CD4-positive, alpha-beta T cell (primary cell): ENCODE measurements at regions not wholly inside any gene's neighbourhood (a gene's known extent, or its start where the extent isn't known, plus 50 kb on each side); places are given as distances from the start of the nearest gene placed in this dataset.

Experiments used
- ATAC-seq: fragments of 200-7000 bp; cut with Tn5 transposase; one replicate; pipeline ENCODE4 v1.10.0; 2022; ENCODE audit warnings: mild to moderate bottlenecking; ENCODE audit not compliant: poor library complexity
- CTCF ChIA-PET: fragments of 350-600 bp; sonication (Branson Sonifier 250); formaldehyde crosslinking; loops from one replicate; lab custom pipeline; 2021; ENCODE audit warnings: antibody characterized with exemption, inconsistent platforms; lab: Charles Lee
- POLR2A ChIA-PET: fragments of 350-600 bp; sonication (Branson Sonifier 250); formaldehyde crosslinking; loops from one replicate; lab custom pipeline; 2021; ENCODE audit warnings: antibody characterized with exemption, inconsistent platforms; lab: Charles Lee
- DNase-seq, 14 experiments: peaks; one replicate each; pipeline ENCODE4 v3.0.0-alpha.2; 2013 to 2020; ENCODE audit warnings: mixed read lengths in 2 of 14
- H3K27ac ChIP-seq, 2 donors: one replicate each; pipeline versions ENCODE4 v1.5.1 to v1.7.0; 2013; ENCODE audit warnings: low read length in 2 of 2, low read depth in 1 of 2, mild to moderate bottlenecking in 1 of 2
- H3K27me3 ChIP-seq, 2 experiments: 1 replicate in 1 of 2; 2 replicates in 1 of 2; pipeline versions ENCODE4 v1.6.1 to v1.7.0; 2013; ENCODE audit warnings: low read length in 2 of 2, control low read depth in 1 of 2, mild to moderate bottlenecking in 1 of 2, moderate library complexity in 1 of 2; ENCODE audit not compliant: insufficient read depth in 2 of 2, control insufficient read depth in 1 of 2
- H3K36me3 ChIP-seq: one replicate; pipeline ENCODE4 v1.6.1; 2013; ENCODE audit warnings: low read length, control low read depth; ENCODE audit not compliant: insufficient read depth
- H3K4me1 ChIP-seq: one replicate; pipeline ENCODE4 v1.6.1; 2013; ENCODE audit warnings: low read length, control low read depth; ENCODE audit not compliant: insufficient read depth
- H3K4me3 ChIP-seq: one replicate; pipeline ENCODE4 v1.5.1; 2013; ENCODE audit warnings: mild to moderate bottlenecking, low read length, moderate library complexity
- H3K9me3 ChIP-seq, 2 experiments: 1 replicate in 1 of 2; 2 replicates in 1 of 2; pipeline versions ENCODE4 v1.6.1 to v1.7.0; 2013; ENCODE audit warnings: low read length in 2 of 2, mild to moderate bottlenecking in 2 of 2, control low read depth in 1 of 2, moderate library complexity in 1 of 2; ENCODE audit not compliant: control insufficient read depth in 1 of 2, insufficient read depth in 1 of 2
- H3K27ac Mint-ChIP-seq: one replicate; pipeline ENCODE4 v1.8.0; 2020; ENCODE audit warnings: mixed read lengths
- H3K27me3 Mint-ChIP-seq: one replicate; pipeline ENCODE4 v1.8.0; 2021; ENCODE audit warnings: mixed read lengths
- H3K36me3 Mint-ChIP-seq: one replicate; pipeline ENCODE4 v1.8.0; 2021; ENCODE audit warnings: low read depth, mixed read lengths
- H3K4me1 Mint-ChIP-seq: one replicate; pipeline ENCODE4 v1.8.0; 2021; ENCODE audit warnings: low read depth, mixed read lengths
- H3K4me3 Mint-ChIP-seq: one replicate; pipeline ENCODE4 v1.8.0; 2020; ENCODE audit warnings: mild to moderate bottlenecking, mixed read lengths
- H3K9me3 Mint-ChIP-seq: one replicate; pipeline ENCODE4 v1.8.0; 2020; ENCODE audit warnings: mixed read lengths
- intact Hi-C, 2 experiments: fragments of 100-400 bp; cut with DNase I in 1 of 2; cut with micrococcal nuclease in 1 of 2; formaldehyde crosslinking; loops; one replicate each; pipeline versions ENCODE4 v1.15.1 to v1.9.0; 2023 to 2025; cut with DNase I, micrococcal nuclease
- TF ChIP-seq, protein P1 (sequence below): fragments of 200-600 bp; IDR thresholded peaks from one replicate; pipeline ENCODE4 v1.8.0; 2022; ENCODE audit warnings: antibody characterized with exemption, mild to moderate bottlenecking

- Histone ChIP-seq H3K36me3 (no peaks in the 10 kb centered on the region), H3K27ac (no peak overlapping the region), H3K9me3 (no peaks in the 10 kb centered on the region), H3K27me3 (no peaks in the 10 kb centered on the region), H3K4me1 (no peaks in the 10 kb centered on the region), H3K4me3 (no peak overlapping the region)
- DNase-seq (no peak), ATAC-seq (no peak)
- H3K4me3 Mint-ChIP-seq = no peak overlapping the region
- H3K4me1 Mint-ChIP-seq = no peaks in the 10 kb centered on the region
- H3K27ac Mint-ChIP-seq = no peak overlapping the region
- ChIA-PET POLR2A (no interaction called here), CTCF (no interaction called here)
- H3K27me3 Mint-ChIP-seq = no peaks in the 10 kb centered on the region
- no peaks in the 10 kb centered on the region for H3K36me3 Mint-ChIP-seq
- no peaks in the 10 kb centered on the region for H3K9me3 Mint-ChIP-seq
- TF ChIP-seq, protein P1, sequence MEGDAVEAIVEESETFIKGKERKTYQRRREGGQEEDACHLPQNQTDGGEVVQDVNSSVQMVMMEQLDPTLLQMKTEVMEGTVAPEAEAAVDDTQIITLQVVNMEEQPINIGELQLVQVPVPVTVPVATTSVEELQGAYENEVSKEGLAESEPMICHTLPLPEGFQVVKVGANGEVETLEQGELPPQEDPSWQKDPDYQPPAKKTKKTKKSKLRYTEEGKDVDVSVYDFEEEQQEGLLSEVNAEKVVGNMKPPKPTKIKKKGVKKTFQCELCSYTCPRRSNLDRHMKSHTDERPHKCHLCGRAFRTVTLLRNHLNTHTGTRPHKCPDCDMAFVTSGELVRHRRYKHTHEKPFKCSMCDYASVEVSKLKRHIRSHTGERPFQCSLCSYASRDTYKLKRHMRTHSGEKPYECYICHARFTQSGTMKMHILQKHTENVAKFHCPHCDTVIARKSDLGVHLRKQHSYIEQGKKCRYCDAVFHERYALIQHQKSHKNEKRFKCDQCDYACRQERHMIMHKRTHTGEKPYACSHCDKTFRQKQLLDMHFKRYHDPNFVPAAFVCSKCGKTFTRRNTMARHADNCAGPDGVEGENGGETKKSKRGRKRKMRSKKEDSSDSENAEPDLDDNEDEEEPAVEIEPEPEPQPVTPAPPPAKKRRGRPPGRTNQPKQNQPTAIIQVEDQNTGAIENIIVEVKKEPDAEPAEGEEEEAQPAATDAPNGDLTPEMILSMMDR = no peak
- intact Hi-C loops = no loop called here
Observed at GRCh38 chr5:147152086-147152485, 82.7 kb upstream of the STK32A start.

GRCh38 chr5:147154809-147155208, 80.0 kb upstream of the STK32A start:
- ATAC-seq = no peak
- CTCF ChIA-PET = no interaction called here
- intact Hi-C loops = no loop called here
- no peak overlapping the region for H3K4me3 Mint-ChIP-seq
- no peaks in the 10 kb centered on the region for H3K4me1 Mint-ChIP-seq
- TF ChIP-seq, protein P1 = no peak
- H3K9me3 Mint-ChIP-seq = no peaks in the 10 kb centered on the region
- Histone ChIP-seq H3K27ac (no peak overlapping the region), H3K4me1 (no peaks in the 10 kb centered on the region), H3K9me3 (no peaks in the 10 kb centered on the region), H3K36me3 (no peaks in the 10 kb centered on the region), H3K4me3 (no peak overlapping the region), H3K27me3 (no peaks in the 10 kb centered on the region)
- no peak for DNase-seq
- H3K36me3 Mint-ChIP-seq = no peaks in the 10 kb centered on the region
- H3K27me3 Mint-ChIP-seq = no peaks in the 10 kb centered on the region
- POLR2A ChIA-PET = no interaction called here
- H3K27ac Mint-ChIP-seq = no peak overlapping the region

DNA sequence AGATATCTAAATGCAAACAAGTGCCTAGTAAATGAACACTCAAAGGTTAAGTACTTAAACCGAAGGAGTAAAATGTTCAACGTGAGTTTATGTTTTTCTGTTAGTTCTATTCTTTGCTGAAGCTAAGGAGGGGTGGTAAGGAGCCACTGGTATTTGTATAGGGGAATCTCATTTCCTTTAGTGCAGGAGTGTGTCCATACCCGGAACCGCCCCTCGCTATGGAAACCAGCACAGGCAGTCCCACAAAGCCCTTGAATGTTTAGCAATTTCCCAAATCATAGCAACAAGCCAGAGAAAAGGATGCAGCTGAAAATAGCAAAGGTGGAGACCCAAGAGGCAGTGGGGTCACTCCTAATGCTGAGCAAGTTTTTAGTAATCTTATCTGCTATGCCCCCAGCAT, 78.8 kb upstream of the STK32A start:
- H3K27me3 ChIP-seq = no peaks in the 10 kb centered on the region
- intact Hi-C loops = no loop called here
- no peak overlapping the region for H3K27ac ChIP-seq
- no peaks in the 10 kb centered on the region for H3K36me3 ChIP-seq
- ATAC-seq (no peak), DNase-seq (no peak)
- CTCF ChIA-PET = no interaction called here
- H3K4me3 ChIP-seq = no peak overlapping the region
- H3K4me1 ChIP-seq = no peaks in the 10 kb centered on the region
- TF ChIP-seq, protein P1 = no peak
- no peaks in the 10 kb centered on the region for H3K9me3 ChIP-seq
- no peaks in the 10 kb centered on the region for H3K4me1 Mint-ChIP-seq
- H3K9me3 Mint-ChIP-seq = no peaks in the 10 kb centered on the region
- no peaks in the 10 kb centered on the region for H3K36me3 Mint-ChIP-seq
- no peaks in the 10 kb centered on the region for H3K27me3 Mint-ChIP-seq
- POLR2A ChIA-PET = no interaction called here
- no peak overlapping the region for H3K27ac Mint-ChIP-seq
- H3K4me3 Mint-ChIP-seq = no peak overlapping the region
